AG10803 (cell line): ENCODE measurements at regions not wholly inside any gene's neighbourhood (a gene's known extent, or its start where the extent isn't known, plus 50 kb on each side); places are given as distances from the start of the nearest gene placed in this dataset.

ENCODE experiments used
- DNase-seq: peaks from one replicate; pipeline ENCODE4 v3.0.0; 2010; ENCODE audit warnings: low read depth
- H3K4me3 ChIP-seq: 2 replicates; pipeline ENCODE4 v1.5.1; 2011; ENCODE audit warnings: mild to moderate bottlenecking, low read length, control low read depth
- CTCF ChIP-seq: conservative IDR thresholded peaks from 2 replicates; pipeline ENCODE4 v1.5.1; 2011; ENCODE audit warnings: mild to moderate bottlenecking, low read length, control low read depth, inconsistent platforms

- DNase-seq: peak; percentile 97
- H3K4me3 ChIP-seq: no peak overlapping the region
- no peak; the same call in 1 of the 2 replicates for TF ChIP-seq CTCF
Observed at GRCh38 chr10:3292636-3293035, 120.1 kb upstream of the PITRM1 start.

GRCh38 chr10:3290550-3290949 lies 118.0 kb upstream of the PITRM1 start:
- DNase-seq: no peak
- no peak for TF ChIP-seq CTCF
- no peak overlapping the region for H3K4me3 ChIP-seq

- TF ChIP-seq CTCF: no peak
- DNase-seq: no peak
- no peak overlapping the region for H3K4me3 ChIP-seq
Observed at GRCh38 chr10:3287572-3288445, 115.2 kb upstream of the PITRM1 start.

GRCh38 chr10:3282674-3283017 lies 110.1 kb upstream of the PITRM1 start:
- H3K4me3 ChIP-seq: no peak overlapping the region
- no peak for TF ChIP-seq CTCF
- no peak for DNase-seq

GRCh38 chr10:3281941-3282673 lies 109.5 kb upstream of the PITRM1 start:
- TF ChIP-seq CTCF: no peak

GRCh38 chr10:3278771-3279170 lies 106.2 kb upstream of the PITRM1 start:
- no peak for TF ChIP-seq CTCF
- no peak overlapping the region for H3K4me3 ChIP-seq
- no peak for DNase-seq

More at GRCh38 chr10:3281941-3282673, 109.5 kb upstream of the PITRM1 start:
- no peak for DNase-seq
- no peak overlapping the region for H3K4me3 ChIP-seq

GRCh38 chr10:3277566-3277965 lies 105.0 kb upstream of the PITRM1 start:
- DNase-seq: no peak
- no peak overlapping the region for H3K4me3 ChIP-seq
- TF ChIP-seq CTCF: no peak
